ENCODE measurements at regions not wholly inside any gene's neighbourhood (a gene's known extent, or its start where the extent isn't known, plus 50 kb on each side); places are given as distances from the start of the nearest gene placed in this dataset.

- no peak for DNase-seq
Observed at GRCh38 chr2:129068543-129068942, 749.9 kb upstream of the HS6ST1 start.

GRCh38 chr2:129069875-129070594 is 751.4 kb upstream of the HS6ST1 start:
- DNase-seq: no peak

GRCh38 chr2:129070663-129071062 is 752.0 kb upstream of the HS6ST1 start:
- no peak for DNase-seq

GRCh38 chr2:129071531-129071930 is 752.9 kb upstream of the HS6ST1 start:
- no peak for DNase-seq

- no peak for DNase-seq
Observed at GRCh38 chr2:129074298-129074920, 755.7 kb upstream of the HS6ST1 start.

- DNase-seq: no peak
Observed at GRCh38 chr2:129078548-129078947, 759.9 kb upstream of the HS6ST1 start.

- no peak for DNase-seq
Observed at GRCh38 chr2:129080715-129081476, 762.2 kb upstream of the HS6ST1 start.

- no peak for DNase-seq
Observed at GRCh38 chr2:129085386-129085785, 766.7 kb upstream of the HS6ST1 start.

GRCh38 chr2:129087133-129087813 is 768.6 kb upstream of the HS6ST1 start:
- no peak for DNase-seq

- DNase-seq: no peak
Observed at GRCh38 chr2:129091620-129092019, 773.0 kb upstream of the HS6ST1 start.

GRCh38 chr2:129092956-129093355 is 774.3 kb upstream of the HS6ST1 start:
- DNase-seq: no peak

- no peak for DNase-seq
Observed at GRCh38 chr2:129101186-129101585, 782.5 kb upstream of the HS6ST1 start.

- DNase-seq: no peak
Observed at GRCh38 chr2:129103936-129104878, 785.5 kb upstream of the HS6ST1 start.

GRCh38 chr2:129112181-129112580 is 793.5 kb upstream of the HS6ST1 start:
- no peak for DNase-seq

- DNase-seq: no peak
Observed at GRCh38 chr2:129113776-129114175, 795.1 kb upstream of the HS6ST1 start.

GRCh38 chr2:129117434-129117833 is 798.8 kb upstream of the HS6ST1 start:
- no peak for DNase-seq

GRCh38 chr2:129118296-129118695 is 799.6 kb upstream of the HS6ST1 start:
- no peak for DNase-seq

GRCh38 chr2:129129087-129129486 is 810.4 kb upstream of the HS6ST1 start:
- DNase-seq: no peak

- DNase-seq: no peak
Observed at GRCh38 chr2:129133692-129134641, 815.3 kb upstream of the HS6ST1 start.

- DNase-seq: no peak
Observed at GRCh38 chr2:129135017-129135416, 816.3 kb upstream of the HS6ST1 start.

- DNase-seq: no peak
Observed at GRCh38 chr2:129139380-129139779, 820.7 kb upstream of the HS6ST1 start.

All from activated gamma-delta T cell treated with Interleukin-2 at 50 U/mL for 16 hours (primary cell).